ENCODE measurements at regions not wholly inside any gene's neighbourhood (a gene's known extent, or its start where the extent isn't known, plus 50 kb on each side); places are given as distances from the start of the nearest gene placed in this dataset.

DNA sequence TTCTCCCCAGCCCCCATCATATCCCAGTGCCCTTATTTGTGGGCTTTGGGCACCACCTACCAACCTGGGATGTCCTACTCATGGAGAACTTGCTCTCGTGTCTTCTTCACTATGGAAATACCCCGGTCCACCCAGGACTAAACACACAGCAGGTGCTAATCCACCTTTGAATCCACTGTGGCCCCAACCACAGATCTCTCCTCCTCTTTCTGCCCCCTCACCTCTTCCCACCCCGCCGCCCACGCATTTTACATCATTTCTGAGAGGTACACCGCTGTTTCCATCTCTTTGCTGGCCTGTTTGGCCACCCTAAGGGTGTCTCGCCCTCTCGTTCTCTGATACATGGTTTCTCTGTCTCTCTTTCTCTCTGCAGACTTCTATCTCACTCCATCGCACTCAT is 82.5 kb upstream of the CTNNBL1 start:
- TF ChIP-seq, protein P1, sequence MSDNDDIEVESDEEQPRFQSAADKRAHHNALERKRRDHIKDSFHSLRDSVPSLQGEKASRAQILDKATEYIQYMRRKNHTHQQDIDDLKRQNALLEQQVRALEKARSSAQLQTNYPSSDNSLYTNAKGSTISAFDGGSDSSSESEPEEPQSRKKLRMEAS (IDR thresholded peaks at IDR 0.05; ENCODE audit: low read depth, low read length) = no peak
- TF ChIP-seq, protein P2, sequence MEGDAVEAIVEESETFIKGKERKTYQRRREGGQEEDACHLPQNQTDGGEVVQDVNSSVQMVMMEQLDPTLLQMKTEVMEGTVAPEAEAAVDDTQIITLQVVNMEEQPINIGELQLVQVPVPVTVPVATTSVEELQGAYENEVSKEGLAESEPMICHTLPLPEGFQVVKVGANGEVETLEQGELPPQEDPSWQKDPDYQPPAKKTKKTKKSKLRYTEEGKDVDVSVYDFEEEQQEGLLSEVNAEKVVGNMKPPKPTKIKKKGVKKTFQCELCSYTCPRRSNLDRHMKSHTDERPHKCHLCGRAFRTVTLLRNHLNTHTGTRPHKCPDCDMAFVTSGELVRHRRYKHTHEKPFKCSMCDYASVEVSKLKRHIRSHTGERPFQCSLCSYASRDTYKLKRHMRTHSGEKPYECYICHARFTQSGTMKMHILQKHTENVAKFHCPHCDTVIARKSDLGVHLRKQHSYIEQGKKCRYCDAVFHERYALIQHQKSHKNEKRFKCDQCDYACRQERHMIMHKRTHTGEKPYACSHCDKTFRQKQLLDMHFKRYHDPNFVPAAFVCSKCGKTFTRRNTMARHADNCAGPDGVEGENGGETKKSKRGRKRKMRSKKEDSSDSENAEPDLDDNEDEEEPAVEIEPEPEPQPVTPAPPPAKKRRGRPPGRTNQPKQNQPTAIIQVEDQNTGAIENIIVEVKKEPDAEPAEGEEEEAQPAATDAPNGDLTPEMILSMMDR (IDR thresholded peaks at IDR 0.05; ENCODE audit: low read depth, low read length) = no peak
- TF ChIP-seq MYC (IDR thresholded peaks at IDR 0.05; ENCODE audit: low read depth, low read length) = no peak
- TF ChIP-seq POLR2A (IDR thresholded peaks at IDR 0.05; ENCODE audit: extremely low read depth, insufficient read length) = no peak
- no peak for DNase-seq (ENCODE audit: low read depth)

DNA sequence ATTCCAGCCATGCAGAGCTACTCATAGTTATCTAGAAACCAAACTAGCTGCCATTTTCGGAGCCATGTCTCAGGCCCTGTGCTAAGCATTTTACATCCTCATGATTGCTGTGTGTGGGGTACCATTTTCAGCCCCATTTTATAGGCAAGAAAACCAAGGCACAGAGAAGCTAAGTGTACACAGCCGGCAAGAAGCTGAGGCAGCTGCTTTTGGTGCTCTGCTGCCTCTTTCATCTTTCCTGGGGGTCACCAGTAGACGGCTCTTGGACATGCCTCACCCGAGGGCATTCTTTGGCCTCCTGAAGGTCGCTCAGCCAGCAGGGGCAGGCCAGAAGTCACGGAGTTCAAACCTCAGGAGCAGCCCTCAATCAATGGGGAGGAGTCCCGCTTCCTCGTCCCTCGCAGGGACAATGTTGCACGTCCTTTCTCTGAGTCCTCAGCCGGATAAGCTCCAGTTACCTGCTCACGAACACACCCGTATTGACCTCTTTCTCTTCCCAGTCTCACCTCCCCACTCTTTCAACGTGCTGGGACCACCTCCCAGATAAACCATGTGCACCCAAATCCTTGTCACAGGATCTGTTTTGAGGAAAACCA is 82.6 kb upstream of the BLCAP start:
- TF ChIP-seq, protein P1 (IDR thresholded peaks at IDR 0.05; ENCODE audit: low read depth, low read length) = no peak
- no peak for TF ChIP-seq MYC (IDR thresholded peaks at IDR 0.05; ENCODE audit: low read depth, low read length)
- no peak for TF ChIP-seq POLR2A (IDR thresholded peaks at IDR 0.05; ENCODE audit: extremely low read depth, insufficient read length)
- TF ChIP-seq, protein P2 (IDR thresholded peaks at IDR 0.05; ENCODE audit: low read depth, low read length) = no peak
- DNase-seq (ENCODE audit: low read depth) = no peak

More for the DNA sequence above, 82.5 kb upstream of the CTNNBL1 start:
- H3K4me3 ChIP-seq (ENCODE audit: low read depth, low read length) = no peak overlapping the region

DNA sequence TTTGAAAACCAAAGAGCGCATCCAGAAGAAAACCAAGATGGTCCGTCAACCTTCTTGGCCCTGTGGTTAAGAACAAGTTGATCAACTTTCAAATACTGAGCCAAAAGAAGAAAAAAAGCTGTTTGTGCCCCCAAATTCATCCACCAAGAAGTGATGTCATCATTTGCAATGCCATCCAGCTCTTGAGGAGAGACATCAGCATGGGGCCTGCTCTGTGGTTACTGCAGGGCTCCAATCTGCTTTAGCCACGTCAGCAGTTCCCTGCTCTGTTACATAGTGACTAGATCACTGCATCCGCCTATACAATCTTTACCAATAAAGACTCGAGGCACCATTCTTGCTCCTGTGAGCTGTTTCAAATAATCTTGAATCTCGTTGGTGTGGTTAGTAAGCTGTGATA is 75.0 kb upstream of the BLCAP start:
- no peak overlapping the region for H3K4me3 ChIP-seq (ENCODE audit: low read depth, low read length)
- DNase-seq (ENCODE audit: low read depth) = no peak
- TF ChIP-seq, protein P2 (IDR thresholded peaks at IDR 0.05; ENCODE audit: low read depth, low read length) = no peak
- TF ChIP-seq POLR2A (IDR thresholded peaks at IDR 0.05; ENCODE audit: extremely low read depth, insufficient read length) (no peak), MYC (IDR thresholded peaks at IDR 0.05; ENCODE audit: low read depth, low read length) (no peak)
- TF ChIP-seq, protein P1 (IDR thresholded peaks at IDR 0.05; ENCODE audit: low read depth, low read length) = no peak

More for the DNA sequence above, 82.6 kb upstream of the BLCAP start:
- no peak overlapping the region for H3K4me3 ChIP-seq (ENCODE audit: low read depth, low read length)

DNA sequence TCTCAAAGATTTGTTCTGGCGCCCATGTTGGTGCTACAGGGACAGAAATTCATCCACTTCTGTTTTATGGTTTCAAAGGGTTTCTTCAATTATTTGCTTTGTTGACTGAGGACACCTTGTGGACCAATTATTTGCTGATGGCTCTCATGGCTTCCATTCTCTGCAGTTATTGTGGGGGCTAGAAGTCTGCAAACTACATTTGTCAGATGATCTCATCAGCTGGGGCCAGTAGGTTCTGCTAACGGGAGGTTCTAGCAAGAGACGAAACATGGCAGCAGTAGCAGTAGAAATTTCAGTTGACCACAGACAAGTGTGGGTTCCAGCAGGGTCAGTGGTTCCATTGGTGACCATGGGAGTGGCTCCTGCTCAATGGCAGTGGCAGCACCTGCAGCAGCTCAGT is 72.8 kb upstream of the BLCAP start:
- no peak for TF ChIP-seq MYC (IDR thresholded peaks at IDR 0.05; ENCODE audit: low read depth, low read length)
- peak; percentile 9 for DNase-seq (ENCODE audit: low read depth)

DNA sequence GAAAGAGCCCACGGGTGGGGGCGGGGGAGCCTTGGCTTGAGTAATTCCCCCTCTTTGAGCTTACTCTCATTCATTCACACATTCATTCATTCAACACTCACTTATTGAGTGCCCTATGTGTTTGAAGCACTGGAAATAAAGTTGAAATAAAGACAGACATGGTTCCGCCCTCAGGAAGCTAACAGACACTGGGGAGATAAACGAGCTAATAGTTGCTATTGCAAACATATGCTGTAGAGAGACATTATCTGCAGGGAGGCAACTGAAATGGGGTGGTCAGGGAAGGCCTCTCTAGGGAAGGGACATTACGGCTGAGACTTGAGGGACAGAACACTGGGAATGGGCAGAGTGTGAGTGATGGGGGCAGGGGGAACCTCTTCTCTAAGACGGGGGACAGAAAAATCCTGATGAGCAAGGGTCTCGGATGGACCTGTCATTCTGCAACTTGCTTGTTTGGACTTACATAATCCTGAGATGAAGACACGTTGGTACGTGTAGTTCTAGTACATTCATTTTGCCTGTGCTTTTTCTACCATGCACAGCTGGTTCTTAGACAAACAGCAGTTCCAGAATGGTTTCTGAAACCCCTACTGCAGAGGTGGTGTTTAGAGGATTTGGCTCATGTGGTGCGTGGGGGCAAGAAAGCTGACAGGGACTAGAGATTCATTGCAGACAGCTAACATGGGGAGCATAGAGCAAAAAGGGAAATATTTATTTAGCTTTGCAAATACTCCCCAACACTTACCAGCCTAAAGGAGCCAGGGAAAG is 71.1 kb upstream of the BLCAP start:
- no peak overlapping the region for H3K4me3 ChIP-seq (ENCODE audit: low read depth, low read length)
- no peak for DNase-seq (ENCODE audit: low read depth)
- no peak for TF ChIP-seq POLR2A (IDR thresholded peaks at IDR 0.05; ENCODE audit: extremely low read depth, insufficient read length)
- TF ChIP-seq, protein P2 (IDR thresholded peaks at IDR 0.05; ENCODE audit: low read depth, low read length) = no peak
- TF ChIP-seq, protein P1 (IDR thresholded peaks at IDR 0.05; ENCODE audit: low read depth, low read length) = no peak
- no peak for TF ChIP-seq MYC (IDR thresholded peaks at IDR 0.05; ENCODE audit: low read depth, low read length)

More for the DNA sequence above, 72.8 kb upstream of the BLCAP start:
- no peak overlapping the region for H3K4me3 ChIP-seq (ENCODE audit: low read depth, low read length)

DNA sequence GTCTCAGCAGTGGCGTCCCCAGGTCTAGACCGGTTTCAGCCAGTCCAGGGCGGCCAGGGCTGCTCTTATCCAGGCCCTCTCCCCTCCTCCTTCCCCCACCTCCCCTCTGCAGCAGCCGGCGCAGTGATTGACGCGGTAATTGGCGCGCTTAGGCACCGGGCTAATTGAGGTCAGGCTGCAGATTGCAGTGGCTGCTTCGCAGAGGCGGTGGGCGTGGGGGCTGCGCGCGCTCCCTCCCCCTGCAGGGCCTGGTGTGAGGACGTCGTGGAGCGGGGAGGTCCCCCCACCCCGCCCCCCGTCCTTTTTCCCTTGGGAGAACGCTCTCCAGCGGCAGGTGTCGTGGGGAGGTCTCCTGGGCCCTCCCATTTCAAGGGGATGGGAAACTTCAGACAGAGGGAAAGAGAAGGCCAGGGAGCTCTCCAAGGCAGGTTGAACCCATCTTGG is 70.4 kb upstream of the BLCAP start:
- DNase-seq (ENCODE audit: low read depth) = no peak

More for the DNA sequence above, 70.4 kb upstream of the BLCAP start:
- TF ChIP-seq POLR2A (IDR thresholded peaks at IDR 0.05; ENCODE audit: extremely low read depth, insufficient read length) = no peak
- H3K4me3 ChIP-seq (ENCODE audit: low read depth, low read length) = no peak overlapping the region

Measured in NB4 (cell line).